ENCODE measurements at regions not wholly inside any gene's neighbourhood (a gene's known extent, or its start where the extent isn't known, plus 50 kb on each side); places are given as distances from the start of the nearest gene placed in this dataset.

DNA sequence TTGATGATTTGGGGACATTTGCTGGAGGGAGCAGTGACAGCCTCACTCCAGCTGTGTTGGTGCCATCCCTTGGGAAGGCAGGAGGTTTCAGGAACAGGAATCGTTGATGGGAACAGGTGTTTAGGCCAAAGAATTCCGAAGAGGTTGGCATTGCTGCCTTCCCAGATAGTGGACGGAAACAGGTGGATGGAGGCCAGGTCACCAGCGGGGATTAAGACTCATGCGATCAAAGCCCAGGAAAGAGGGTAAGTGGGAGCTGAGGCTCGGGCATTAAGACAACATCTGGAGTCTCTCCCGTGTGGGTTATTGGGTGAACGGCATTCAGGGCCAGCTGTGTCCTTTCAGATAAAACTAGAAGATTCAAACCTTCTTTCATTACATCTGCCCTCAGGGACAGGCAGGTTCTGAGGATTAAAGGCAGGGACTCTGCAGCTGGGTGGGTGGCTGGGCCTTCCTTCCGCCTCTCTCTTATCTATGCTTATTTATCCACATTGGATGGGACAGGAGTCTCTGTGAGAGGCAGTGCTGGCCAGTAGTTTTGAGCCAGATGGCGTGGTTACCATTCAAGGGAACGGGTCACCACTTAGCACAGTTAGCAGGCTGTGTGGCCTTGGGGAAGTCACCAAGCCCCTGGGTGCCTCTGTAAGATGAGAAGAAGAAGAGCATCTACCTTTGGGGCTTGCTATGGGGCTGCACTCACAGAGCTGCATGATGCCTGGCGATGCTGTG lies 67.6 kb downstream of the INSIG1 start:
- DNase-seq (ENCODE audit: low read depth, low spot score): no peak
- in situ Hi-C loops (cut with HindIII; ENCODE audit: low sequenced_read_pairs): no loop called here
- no peak overlapping the region for H3K4me3 ChIP-seq (ENCODE audit: low read depth, low read length)
- TF ChIP-seq, protein P1, sequence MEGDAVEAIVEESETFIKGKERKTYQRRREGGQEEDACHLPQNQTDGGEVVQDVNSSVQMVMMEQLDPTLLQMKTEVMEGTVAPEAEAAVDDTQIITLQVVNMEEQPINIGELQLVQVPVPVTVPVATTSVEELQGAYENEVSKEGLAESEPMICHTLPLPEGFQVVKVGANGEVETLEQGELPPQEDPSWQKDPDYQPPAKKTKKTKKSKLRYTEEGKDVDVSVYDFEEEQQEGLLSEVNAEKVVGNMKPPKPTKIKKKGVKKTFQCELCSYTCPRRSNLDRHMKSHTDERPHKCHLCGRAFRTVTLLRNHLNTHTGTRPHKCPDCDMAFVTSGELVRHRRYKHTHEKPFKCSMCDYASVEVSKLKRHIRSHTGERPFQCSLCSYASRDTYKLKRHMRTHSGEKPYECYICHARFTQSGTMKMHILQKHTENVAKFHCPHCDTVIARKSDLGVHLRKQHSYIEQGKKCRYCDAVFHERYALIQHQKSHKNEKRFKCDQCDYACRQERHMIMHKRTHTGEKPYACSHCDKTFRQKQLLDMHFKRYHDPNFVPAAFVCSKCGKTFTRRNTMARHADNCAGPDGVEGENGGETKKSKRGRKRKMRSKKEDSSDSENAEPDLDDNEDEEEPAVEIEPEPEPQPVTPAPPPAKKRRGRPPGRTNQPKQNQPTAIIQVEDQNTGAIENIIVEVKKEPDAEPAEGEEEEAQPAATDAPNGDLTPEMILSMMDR (IDR thresholded peaks at IDR 0.05; ENCODE audit: low read depth, low read length): no peak

DNA sequence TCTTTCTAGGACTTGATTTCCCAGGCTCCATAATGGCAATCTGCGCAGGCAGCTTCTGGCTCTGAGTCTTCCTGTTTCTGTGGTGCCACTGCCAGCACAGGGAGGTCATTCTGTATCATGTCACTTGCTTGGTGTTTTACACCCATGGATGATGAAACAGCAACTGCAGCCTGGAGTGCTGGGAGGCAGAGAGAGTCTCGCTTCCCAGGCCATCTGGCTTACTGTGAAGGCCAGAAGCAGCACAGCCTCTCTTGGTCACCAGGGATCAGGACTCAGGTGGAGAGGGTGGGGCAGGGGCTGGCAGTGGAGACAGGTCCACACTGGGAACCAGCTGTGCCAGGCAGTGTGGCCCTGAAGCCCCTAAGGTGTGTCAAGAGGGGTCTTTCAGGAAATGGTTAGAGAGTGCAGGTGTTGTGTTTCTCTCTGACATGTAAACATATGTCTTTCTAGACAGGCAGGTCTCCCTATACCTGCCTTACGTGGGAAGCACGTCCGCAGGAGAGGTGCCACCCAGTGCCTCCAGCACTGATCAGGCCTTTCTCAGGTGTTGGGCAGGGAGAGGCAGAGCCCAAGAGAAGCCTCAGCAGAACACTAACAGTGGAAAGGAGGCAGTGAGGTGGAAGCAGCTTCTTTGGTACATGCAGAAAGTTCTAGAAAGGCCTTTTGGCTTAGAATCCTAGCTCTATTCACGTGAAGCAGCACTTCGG lies 71.4 kb downstream of the INSIG1 start:
- DNase-seq (ENCODE audit: low read depth, low spot score): no peak

DNA sequence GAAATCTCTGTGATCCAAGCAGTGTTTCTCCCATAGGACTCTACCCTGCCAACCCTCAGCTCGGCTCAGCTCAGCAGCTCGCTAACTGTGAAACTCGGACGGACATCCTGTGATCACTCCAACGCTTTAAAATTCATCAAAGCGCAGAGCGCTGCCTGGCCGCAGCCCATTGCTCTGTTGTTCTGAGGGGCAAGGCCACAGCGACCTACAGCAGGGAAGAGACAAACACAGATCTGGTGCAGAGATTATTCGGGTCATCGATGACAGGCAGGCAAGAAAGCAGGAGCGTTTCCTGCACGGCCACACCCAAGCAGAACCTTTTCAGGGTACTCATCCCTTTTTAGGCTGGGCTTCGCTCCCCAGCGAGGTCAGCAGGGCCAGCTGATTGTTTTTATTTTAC lies 72.1 kb downstream of the INSIG1 start:
- H3K4me3 ChIP-seq (ENCODE audit: low read depth, low read length): no peak overlapping the region
- in situ Hi-C loops (cut with HindIII; ENCODE audit: low sequenced_read_pairs): no loop called here

More for the DNA sequence above, 71.4 kb downstream of the INSIG1 start:
- TF ChIP-seq, protein P1 (IDR thresholded peaks at IDR 0.05; ENCODE audit: low read depth, low read length): no peak
- H3K4me3 ChIP-seq (ENCODE audit: low read depth, low read length): no peak overlapping the region
- in situ Hi-C loops (cut with HindIII; ENCODE audit: low sequenced_read_pairs): no loop called here

DNA sequence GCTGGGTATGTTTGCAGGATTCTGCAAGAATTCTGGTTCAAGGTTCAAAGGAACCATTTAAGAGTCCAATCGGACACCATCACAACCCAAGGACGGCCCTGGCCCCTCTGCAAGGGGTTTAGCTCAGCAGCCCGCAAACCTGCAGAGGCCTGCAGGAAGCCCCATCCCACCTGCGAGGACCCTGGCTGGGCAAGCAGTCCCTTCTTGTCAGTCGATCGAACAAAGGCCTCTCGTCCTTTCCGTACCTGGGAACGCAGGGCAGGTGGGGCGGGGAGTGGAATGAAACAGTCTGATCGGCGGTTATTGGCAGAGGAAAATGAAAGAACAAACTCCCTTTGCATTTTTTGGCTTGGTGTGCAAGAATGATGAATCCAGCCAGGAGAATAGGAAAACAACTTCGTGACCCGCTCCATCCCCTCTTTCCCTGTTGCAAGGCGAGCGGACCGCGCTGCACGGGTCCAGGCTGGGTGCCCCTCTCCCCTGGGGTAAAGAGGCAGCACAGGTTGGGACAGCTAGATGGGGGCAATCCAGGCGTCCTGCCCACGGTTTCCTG lies 73.7 kb downstream of the INSIG1 start:
- no peak overlapping the region for H3K4me3 ChIP-seq (ENCODE audit: low read depth, low read length)
- in situ Hi-C loops (cut with HindIII; ENCODE audit: low sequenced_read_pairs): no loop called here

More for the DNA sequence above, 72.1 kb downstream of the INSIG1 start:
- TF ChIP-seq, protein P1 (IDR thresholded peaks at IDR 0.05; ENCODE audit: low read depth, low read length): no peak
- no peak for DNase-seq (ENCODE audit: low read depth, low spot score)

DNA sequence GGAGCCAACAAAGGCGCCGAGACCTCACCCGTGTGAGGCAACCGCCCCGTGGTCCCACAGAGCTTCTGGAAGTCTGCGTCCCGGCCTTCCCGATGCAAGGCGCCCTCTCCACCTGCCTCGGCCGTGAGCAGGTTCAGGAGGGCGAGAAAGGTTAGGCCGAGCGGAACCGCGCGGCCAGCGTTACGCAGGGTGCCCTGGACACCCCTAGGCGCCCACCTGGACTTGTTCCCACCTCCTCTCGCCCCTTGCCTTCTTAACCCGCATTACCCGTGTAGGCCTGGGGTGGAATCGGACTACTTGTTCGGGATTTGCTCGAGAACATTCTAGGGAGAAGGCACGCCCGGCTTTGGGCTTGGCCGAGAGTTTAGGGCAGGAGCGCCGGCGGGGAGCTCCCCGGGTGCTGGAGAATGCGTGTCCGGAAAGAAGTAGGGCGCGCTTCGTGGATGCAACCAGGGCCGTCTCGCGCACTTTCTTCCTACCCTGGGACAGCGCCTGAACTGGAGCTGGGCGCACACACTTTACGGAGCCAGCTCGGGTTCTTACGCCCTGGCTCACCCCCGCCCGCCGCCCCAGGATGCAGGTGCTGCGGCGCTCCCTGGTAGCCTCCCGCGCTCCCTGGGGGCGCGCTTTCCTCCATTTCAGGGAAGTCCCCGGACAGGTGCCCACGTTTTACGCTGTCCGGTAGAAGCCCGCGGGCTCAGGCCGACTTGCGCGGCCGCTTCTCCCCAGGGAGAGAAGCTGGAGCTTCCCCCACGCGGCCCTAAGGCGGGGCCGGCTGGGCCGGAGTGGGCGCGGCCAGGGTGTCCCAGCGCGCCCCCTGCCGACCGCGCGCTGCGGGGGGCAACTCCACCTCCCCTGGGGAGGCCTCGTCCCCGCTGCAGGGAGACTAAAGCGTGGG lies 74.5 kb downstream of the INSIG1 start:
- no peak overlapping the region for H3K4me3 ChIP-seq (ENCODE audit: low read depth, low read length)
- TF ChIP-seq, protein P1 (IDR thresholded peaks at IDR 0.05; ENCODE audit: low read depth, low read length): peak; percentile 2
- in situ Hi-C loops (cut with HindIII; ENCODE audit: low sequenced_read_pairs): no loop called here
- DNase-seq (ENCODE audit: low read depth, low spot score): no peak

More for the DNA sequence above, 73.7 kb downstream of the INSIG1 start:
- TF ChIP-seq, protein P1 (IDR thresholded peaks at IDR 0.05; ENCODE audit: low read depth, low read length): no peak
- no peak for DNase-seq (ENCODE audit: low read depth, low spot score)

DNA sequence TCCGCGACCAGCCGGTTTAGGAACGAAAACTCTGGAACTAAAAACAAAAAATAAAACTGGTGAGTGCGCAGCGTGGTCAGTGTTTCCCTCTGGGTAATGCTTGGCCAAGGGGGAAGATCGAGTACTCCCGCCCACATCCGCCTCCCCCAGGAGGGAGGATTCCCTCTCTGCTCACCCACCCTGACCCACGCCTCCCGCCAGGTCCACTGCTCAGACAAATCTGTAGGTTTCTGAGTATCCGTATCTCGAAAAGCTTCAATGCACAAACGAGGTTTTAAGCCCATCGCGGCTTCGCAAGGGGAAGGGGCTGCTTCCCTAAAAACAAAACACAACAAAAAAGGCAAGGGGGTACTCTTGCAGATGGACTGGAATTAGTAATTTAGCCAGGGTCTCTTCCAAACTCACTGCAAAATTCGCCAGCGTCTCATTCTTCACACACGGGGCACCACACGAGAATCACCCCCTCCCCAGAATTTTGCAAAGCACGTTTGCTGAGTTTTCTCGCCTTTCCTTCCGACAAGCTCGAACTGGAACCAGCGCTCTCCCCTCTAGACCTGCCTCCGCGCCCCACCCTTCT lies 75.2 kb downstream of the INSIG1 start:
- H3K4me3 ChIP-seq (ENCODE audit: low read depth, low read length): no peak overlapping the region
- DNase-seq (ENCODE audit: low read depth, low spot score): no peak
- TF ChIP-seq, protein P1 (IDR thresholded peaks at IDR 0.05; ENCODE audit: low read depth, low read length): no peak
- in situ Hi-C loops (cut with HindIII; ENCODE audit: low sequenced_read_pairs): no loop called here

All from astrocyte of the spinal cord (primary cell).